Tongue (tissue), 1 donor: ENCODE measurements at regions not wholly inside any gene's neighbourhood (a gene's known extent, or its start where the extent isn't known, plus 50 kb on each side); places are given as distances from the start of the nearest gene placed in this dataset.
A peak's percentile ranks its signal among the peaks of the same experiment; 100 is the strongest.

Experiments
- DNase-seq: peaks from one replicate; pipeline ENCODE4 v3.0.0-alpha.2; 2015

DNA sequence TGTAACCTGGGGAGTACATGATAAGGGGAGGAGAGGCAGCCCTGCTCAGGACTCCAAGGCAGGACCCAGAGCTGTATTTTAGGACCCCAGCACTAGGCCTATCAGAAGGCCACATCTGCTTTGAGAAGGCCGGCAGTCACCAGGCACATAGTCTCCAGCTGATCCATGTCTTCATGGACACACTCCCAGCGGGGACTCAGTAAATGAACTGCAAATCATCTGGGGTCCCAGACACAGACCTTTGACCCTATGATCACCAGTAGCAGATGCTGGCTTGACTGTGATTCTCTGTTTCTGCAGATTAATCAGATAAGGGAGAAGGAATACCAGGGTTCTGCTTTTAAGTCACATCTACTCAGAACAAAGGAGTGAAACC, 341.4 kb upstream of the PODXL start:
- no peak for DNase-seq

DNA sequence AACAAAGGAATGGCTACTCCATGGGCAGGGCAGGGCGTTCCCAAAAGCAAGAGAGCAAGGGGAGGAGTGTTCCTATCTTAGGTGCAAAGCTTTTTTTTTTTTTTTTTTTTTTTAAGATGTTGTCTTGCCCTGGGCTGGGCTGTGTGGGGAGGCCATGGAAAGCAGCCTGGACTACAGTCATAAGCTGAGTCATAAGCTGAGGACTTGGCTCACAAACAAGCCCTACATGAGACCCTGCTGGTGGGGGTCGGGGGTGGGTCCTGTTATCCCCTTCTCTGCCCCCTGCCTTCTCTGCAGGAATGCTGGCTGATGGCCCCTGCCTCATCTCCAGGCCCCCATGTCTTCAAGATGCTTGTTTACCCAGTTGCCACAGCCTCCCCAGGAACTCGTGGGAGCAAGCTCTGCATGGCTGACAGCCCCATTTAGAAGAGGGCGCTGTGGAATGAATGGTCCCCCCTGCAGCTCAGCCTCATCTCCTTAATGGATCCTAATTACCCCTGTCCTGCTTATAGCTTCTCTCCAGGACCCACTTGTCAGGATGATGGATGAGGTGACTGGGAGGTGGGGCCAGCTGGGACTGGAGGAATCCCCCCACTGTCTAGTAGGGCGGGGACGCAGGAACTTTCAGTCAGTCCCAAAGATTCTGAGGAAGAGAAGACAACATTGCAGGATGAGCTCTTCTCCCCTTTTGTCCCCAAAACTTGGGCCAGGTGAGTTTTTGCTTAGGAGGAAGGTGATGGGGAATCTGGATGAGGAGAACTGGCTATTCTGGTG, 340.8 kb upstream of the PODXL start:
- no peak for DNase-seq

DNA sequence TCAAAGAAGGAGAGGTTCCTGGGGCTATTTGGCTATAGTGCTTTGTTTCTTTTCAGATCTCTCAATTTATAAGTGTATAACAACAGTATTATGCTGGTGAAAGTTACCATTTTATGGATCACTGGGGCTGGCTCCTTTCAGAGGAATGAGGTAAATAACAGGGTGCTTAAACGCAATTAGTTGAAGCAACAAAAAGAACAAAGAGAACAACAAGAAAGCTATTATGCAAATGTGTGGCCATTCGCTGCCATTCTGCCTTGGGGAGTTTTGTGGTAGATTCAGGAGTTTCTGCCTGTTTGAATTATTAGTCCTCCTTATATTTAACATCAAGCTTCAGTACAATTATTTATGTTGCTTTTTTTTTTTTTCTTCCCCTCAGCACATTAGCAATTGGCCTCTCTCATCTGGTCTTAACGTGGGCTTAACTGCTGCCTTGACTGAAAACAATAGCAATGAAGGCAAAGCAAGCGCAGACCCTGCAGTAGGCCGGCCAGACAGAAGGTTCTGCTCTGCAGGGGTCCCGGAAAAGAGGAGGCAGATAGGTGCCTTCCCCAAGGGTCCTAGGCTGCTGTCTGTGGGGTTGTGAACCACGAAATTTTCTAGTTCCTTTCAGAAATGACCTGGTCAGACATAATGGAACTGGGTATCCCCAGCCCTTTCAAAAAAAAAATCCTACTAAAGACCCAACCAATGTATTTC, 339.9 kb upstream of the PODXL start:
- no peak for DNase-seq

DNA sequence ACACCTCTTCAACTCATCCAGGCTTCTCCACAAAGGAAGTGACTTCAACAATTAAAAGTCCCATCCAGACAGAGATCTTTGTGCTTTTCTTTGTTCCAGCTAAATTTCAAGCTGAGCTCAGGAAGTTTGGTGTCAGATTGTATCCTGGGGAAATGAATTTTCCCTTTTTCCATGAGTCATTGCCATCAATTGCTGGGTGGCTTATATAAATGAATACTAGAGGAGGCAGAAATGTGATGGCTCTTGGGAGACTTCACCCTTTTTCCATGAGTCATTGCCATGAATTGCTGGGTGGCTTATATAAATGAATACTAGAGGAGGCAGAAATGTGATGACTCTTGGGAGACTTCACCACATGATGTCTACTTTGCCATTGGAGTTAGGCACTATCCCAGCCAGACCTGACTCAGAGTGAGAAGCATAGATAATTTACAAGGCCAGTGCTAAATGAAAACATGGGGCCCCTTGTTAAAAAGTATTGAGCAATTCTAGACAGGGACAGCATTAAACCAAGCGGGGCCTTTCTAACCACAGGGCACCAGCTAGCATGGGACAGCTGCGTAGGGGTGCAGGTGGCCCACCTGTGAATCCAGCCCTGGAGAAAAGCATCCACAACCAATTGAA, 339.2 kb upstream of the PODXL start:
- DNase-seq, result no peak

DNA sequence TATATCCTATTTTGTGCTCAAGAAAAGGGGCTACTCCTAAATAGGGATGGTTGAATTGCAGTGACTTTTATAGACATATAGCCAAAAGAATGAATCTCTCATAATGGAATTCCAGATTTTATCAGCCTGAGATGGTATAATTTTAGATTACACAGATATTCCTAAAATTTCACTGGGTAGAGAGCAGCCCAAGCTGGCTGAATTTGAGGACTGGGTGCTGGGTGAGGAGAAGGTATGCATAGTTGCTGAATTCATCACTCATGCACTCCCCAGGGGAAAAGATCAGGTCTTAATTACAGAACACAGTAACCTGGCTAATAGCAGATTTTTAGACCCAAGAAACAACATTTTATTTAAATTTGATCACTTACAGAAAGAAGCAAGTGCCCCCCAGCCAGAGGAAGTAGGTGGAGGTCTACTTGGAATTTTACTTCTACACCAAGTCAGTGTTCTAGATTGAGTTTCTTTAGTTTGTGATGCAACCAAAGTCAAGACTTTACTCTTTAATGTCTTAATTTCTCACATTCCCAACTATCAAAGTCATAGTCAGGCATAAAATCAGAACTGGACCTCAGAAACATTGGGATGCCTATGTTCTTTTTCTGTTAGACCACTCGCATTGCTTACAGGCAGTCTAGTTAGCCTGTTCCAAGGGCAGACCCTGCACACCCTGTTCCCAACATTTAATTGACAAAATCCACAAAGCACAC, 337.4 kb upstream of the PODXL start:
- DNase-seq, result no peak

DNA sequence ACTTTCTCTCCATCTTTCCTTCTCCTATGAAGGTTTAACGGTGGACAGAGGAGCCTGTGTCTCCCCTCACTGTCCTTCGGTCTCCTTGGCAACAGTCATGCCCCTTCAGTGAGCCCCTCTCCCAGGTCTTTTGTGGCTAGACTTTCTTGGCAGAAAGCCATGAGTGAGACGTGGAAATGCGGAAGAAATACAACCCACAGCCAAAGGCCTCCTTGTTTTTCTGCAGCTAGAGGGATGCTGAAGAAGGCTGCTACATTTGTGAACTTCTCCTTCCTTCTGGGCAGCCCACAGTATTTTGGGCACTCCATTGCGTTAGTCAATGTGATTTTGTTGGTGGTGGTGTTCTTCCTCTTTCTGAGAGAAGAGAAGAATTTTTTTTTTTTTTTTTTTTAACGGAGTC, 333.7 kb upstream of the PODXL start:
- DNase-seq, result peak; percentile 41

DNA sequence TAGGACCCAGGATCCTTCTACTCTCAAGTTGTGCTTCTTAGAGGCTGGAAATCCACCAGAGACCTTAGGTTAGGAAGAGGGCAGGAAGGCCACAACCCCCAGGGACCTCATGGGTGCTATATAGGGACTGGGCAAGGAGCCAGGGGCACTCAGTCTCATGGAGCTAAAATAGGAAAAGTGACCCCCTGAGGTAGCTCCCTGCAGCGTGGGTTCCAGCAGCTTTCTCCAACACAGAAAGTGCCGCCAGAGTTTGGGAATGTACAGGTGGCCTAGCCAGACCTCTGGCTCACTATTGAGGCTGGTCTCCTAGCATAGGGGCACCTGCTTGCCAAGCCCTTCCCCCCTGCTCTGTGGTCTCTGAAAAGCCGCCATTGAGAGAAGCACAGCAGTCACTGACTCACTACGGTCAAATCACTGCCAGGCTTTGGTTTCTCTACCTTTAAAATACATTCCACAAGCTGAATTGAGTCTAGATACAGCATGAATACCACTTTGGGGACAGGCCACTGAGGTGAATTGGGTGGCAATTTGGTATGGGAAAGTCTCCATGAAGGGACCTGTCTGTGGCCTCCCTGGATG, 333.2 kb upstream of the PODXL start:
- DNase-seq, result no peak

DNA sequence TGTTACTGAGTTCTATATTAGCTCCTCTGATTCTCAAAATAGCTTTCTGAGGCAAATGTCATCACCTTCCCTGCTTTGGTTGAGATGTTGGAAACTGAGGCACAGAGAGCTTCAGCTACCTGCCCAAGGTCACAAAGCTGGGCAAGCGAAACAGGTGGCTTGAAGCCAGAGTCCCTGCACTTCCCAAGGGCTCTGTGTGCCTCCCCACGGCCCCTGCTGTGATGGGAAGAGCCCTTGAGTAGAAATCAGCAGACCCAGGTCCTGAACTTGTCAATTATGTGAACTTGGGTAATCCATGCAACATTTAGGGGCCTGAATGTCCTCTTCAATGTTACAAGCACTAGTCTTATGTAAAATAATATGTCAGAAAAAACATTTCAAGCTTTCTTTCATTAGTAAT, 327.3 kb upstream of the PODXL start:
- no peak for DNase-seq

DNA sequence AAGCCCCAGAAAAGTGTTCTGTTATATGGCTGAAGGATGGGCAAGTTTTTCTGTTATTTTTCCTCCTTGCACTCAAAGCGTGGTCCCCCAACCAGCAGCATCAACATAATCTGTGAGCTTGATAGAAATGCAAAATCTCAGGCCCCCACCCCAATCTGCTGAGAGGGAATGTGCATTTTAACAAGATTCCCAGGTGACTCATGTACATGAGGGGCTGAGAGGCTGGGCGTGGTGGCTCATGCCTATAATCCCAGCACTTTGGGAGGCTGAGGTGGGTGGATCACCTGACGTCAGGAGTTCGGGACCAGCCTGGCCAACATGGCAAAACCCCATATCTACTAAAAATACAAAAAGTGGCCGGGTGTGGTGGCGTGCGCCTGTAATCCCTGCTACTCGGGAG, 326.8 kb upstream of the PODXL start:
- DNase-seq, result no peak

DNA sequence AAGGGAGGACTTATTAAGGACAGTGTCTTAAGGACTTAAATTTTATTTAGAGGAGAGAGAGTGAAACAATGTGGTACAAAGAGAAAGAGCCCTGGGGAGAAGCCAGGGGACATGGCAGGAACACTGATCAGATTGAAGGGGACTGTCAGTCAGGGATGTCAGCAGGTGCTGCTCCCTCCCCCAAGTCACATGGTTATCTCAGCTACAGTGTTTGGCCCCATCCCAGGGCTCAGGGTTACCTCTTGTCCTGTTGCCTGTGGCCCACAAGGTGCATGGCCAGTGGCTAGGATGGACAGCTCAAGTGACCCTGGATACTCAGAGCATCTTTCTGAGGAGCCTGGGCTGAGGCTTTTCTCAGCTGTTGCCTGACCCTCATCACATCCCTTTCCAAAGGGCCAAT, 325.9 kb upstream of the PODXL start:
- no peak for DNase-seq

DNA sequence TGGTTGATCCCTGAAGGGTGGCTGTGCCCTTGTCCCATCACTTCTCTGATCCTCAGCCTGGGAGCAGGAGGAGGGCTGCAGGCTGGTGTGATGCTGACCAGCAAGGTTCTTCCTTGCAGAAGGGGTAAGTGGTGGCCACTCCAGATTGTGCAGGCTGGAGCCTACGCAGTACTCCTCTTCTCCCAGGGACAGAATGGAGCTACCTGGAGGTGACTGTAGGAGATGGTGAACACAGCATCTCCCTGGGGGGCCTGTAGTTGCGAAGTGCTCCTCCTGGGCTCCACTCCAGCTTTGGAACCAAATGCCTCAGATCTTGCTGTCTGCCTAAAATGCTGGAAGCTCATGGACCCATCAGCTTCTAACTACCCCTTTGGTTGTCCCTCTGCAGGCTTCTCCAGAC, 323.6 kb upstream of the PODXL start:
- DNase-seq, result no peak

DNA sequence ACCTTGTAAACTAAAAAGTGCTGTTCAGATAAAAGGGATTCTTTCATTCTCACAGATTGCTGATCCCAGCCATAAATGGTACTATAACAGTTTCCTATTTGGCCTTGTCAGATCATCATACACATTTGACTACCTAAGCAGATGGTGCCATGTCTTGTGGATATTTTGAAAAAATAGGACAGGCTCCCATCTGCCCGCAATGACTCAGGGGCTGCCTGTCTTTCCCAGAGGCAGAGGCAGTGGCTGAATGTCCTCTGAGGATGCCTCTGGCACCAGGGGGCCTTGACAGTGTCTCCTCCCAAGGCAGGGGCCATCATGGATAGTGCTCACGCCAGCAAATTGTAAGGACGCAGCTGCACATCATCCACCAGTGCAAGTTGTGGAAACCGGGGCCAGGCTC, 323.0 kb upstream of the PODXL start:
- no peak for DNase-seq

DNA sequence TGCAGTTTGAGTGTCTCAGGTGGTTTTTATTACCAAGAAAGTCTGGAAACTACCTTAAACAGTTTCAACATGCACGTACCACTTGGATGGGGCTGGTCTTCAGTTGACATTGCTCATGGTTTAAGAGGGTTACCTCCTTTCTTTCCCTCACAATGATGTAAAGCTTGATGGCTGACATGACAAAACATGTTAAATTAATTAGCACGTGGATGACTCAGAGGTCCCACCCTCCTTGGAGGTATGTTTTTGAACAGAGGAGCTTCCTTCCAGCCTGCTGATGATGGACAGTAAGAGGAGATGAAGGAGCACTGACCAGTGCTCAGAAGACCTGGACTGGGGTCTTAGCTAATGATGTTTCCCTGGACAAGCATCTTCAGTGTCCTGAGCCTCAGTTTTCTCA, 322.3 kb upstream of the PODXL start:
- DNase-seq, result no peak

DNA sequence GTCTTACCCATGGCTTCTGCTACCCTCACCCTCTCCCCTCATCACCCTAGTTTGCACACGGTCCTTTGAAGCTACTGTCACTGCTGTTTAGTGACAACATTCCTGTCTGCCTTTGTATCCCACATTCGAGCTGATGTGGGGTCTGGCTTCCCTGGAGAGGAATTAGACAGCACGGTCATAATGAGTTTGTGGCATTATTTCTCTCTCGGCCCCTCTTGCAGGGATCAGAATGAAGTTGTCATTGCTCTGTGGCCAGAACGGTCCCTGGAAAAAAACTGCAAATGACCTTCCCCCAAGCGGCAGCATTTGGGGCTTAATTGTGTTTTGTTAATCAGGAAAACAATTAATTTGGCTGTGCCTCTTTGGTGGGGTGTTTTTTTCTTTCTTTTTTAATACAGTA, 317.2 kb upstream of the PODXL start:
- DNase-seq, result no peak

DNA sequence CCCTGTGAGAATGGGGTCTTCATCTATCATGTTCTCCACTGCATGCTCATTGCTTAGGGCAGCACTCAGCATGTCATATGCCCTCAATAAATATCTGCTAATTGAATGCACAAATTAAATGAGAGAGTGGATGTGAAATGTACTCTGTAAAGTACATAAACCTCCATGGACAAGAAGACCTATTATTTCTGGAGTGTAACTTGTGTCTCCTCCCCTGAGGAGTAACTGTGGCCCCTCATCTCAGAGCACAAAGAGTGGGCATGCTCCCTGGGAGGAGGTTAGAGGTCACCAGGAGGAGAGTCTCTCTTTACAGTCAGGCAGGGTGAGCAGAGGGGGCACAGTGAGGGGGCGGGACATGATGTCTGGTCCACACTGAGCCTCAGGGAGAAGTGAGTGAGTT, 313.6 kb upstream of the PODXL start:
- no peak for DNase-seq

DNA sequence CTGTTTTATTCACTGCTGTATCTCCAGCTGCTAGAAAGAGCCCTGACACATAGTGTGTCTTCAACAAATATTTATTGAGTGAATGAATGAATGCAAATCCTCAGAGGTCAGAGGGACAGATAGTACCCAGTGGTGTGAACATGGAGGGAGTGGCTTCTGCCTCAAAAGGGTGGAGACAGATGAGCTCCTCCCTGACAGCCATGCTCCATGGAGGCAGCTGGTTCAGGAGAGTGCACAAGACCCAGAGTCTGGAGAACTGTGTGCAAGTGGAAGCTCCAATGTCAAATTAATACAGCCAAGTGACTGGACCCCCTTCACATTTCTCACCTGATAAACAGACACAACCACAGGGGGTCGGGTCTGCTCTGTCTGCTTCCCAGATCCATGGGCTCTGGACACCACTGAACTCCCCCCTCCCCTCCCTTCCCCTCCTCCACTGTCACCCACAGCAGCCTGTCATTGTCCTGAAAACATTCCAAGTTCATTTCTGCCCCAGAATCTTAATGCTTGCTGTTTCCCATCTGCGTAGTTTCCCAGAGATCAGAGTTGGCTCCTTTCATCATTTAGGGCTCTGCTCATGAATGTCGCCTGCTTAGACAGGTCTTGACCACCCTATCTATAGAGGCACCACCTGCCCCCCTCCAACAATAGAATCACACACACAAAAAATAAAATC, 312.9 kb upstream of the PODXL start:
- DNase-seq, result no peak

DNA sequence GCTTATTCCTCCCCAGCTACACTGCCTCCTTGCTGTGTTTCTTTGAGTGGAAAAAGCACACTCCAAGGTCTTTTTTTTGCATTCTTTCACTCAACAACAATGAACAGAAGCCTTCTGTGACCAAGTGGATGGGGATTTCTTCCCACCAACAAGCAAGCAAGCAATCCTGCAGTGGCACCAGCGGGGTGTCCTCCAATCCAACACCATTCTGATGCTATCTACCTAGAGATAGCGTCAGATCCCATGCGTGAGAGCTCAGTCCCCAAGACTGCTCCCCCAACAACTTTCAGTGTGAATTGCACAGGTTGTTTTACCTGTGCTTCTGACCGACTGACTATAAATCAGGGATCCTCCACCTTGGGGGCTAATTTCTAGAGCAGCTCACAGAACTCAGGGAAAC, 311.0 kb upstream of the PODXL start:
- no peak for DNase-seq

DNA sequence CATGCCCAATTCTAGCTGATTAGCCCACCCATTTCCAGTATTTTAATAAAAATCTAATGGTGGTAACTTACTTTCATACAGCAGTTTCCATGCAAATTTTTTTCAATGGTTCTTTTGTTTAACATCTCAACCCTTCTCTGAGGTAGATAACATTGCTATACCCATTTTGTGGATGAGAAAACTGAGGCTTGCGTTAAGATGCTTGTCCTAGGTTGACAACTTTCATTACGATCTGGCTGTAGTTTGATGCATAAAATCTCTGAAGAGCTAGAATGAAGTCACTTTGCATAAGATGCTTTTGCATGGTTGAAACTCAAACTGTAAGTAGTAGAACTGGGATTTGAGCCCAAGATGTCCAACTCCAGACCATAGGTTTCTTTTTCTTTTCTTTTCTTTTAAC, 309.5 kb upstream of the PODXL start:
- DNase-seq, result no peak

DNA sequence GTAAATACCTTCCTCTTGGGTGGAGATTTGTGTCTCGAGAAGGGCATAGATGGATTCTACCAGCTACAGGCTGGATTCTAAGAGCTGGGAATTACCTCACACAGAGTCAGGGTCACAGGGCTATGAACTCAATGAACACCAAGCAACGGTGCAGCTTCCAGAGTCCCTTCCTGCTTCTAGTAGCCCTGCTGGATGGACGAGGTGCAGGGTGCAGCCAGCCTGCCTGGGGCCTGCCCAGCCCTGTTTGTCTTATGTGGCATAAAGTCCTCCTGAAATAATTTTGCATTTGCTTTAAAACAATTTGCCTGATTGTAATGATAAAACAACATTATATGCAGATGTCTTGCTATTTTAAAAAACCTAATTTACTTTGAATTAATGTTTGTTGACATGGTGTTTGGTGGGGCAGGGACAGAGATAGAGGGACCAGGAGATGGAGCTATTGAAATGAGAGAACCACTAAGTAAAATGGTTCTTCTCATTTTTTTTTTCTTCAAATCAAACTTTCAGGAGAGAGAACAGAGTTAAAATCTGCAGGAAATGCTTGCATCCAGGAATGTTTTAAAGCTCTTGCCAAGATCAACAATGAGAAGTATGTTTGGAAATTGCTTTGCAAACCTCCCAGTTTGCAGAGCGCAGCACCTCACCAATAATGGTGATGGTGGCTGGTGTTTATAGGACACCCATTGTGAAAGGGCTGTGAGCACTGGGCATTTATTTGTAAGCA, 305.4 kb upstream of the PODXL start:
- DNase-seq, result no peak

DNA sequence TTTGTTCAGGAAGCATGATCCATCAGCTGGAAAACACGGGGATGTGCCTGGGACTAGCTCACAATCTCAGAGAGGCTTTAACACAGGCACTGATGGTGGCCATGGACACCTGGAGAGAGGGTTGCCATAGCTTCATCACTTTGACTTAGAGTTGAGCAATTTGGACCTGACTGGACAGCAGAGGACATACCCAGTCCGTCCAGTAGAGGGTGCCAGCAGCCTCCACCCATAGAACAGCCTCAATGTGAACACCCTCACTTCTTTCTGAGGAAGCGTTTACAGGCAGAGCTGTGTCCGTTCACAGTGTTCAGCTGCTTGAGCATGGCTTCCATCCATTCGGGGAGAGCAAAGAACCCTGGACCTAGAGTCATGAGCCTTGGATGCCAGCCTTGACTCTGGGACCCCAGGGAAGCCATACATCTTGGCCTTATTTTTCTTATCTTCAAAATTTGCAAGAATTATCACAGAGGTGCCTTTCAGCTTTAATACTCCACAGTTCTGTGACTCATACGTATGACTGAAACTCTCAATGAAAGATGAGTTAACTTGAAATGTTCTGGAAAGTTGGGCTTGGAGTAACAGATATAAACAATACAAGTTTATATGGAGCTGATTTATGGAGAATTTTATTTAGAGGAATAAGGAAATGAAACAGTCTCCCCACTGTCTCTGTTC, 302.9 kb upstream of the PODXL start:
- DNase-seq, result peak; percentile 68

DNA sequence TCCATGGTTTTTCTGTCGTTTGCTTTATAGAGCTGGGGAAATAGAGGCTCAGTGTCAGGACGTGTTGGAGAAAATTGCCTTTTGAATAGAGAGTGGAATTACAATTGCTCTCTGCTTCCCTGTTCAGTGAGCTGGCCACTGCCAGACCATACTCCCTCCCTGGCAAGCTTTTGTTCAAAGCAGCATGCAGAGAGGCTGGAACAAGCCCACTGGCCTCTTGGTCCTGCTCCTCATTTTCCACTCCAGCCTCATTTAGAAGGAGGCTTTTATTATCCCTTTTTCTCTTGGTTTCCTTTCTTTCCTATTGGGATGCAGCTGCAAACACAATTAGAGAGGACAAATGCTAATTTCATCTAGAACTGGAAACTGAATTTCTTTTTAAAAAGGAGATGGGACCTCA, 302.2 kb upstream of the PODXL start:
- DNase-seq, result no peak
